NCI-H524 (cell line): ENCODE measurements at regions not wholly inside any gene's neighbourhood (a gene's known extent, or its start where the extent isn't known, plus 50 kb on each side); places are given as distances from the start of the nearest gene placed in this dataset.
"Not testable (repeated sequence)": the region's sequence is repeated elsewhere in the genome, so short reads cannot be mapped to it uniquely, and the experiment has no call there.

Experiments
- DNase-seq, 2 experiments: peaks; one replicate each; lab custom pipeline; 2025; lab: John Stamatoyannopoulos, UW

DNA sequence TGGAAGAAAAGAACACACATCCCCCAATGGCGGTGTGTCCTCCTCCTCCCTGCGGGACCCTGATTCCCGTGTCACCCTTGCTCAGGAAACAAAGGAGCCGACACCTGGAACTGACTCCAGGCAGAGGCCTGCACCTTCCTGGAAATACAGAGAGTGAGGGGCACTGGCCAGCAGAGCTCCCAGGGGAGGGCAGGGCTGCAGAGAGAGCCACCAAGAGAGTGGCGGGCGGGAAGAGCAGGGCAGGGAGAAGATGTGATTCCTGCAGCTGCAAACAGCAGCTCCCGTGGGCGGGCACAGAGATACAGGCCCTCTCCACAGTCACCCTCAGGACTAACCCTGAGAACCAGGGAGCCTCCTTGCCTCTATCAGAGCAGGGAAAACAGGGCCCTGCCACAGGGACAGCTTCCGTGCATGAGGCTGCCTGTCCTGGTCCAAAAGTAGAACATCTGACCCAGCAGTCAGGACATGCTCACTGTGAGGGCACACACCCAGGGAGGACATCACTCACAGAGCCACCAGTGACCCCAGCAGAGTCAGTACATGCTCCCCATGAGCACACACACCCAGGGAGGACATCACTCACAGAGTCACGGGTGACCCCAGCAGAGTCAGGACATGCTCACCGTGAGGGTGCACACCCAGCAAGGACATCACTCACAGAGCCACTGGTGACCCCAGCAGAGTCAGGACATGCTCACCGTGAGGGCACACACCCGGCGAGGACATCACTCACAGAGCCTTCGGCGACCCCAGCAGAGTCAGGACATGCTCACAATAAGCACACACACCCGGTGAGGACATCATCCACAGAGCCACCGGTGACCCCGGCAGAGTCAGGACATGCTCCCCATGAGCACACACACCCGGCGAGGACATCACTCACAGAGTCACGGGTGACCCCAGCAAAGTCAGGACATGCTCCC, 193.1 kb downstream of the DLL1 start:
- no peak for DNase-seq

DNA sequence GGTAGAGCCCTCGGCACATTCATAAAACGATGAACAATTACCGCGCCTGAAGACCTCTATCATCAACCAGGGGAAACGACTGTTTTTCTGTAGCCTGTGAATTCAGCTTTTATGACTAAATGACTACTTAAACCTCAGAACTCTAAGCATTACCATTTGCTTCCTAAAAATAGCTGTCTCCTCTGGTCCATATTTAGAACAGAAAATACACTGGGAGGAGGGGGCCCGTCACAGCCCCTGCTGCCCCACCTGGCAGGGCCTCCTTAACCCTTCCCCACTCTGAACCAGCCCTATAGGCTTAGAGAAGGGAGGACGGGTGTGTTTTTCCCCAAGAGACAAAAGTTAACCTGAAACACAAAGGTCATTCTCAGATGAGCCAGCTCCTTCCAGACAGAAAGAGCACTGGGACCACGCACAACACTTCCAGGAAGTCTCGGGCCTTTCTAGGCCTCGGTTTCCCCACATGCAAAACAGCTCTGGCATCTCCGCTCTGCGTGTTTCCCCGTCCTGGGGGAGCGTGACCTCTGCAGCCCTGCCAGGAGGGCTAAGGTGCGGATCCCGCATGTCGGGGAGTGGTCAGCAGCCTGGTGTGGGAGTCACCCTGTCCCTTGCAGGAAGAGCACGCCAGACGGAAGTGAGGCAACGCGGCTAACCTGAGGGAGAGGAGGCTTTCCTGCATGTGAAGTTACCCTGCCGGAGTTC, 193.9 kb downstream of the DLL1 start:
- DNase-seq: no peak

DNA sequence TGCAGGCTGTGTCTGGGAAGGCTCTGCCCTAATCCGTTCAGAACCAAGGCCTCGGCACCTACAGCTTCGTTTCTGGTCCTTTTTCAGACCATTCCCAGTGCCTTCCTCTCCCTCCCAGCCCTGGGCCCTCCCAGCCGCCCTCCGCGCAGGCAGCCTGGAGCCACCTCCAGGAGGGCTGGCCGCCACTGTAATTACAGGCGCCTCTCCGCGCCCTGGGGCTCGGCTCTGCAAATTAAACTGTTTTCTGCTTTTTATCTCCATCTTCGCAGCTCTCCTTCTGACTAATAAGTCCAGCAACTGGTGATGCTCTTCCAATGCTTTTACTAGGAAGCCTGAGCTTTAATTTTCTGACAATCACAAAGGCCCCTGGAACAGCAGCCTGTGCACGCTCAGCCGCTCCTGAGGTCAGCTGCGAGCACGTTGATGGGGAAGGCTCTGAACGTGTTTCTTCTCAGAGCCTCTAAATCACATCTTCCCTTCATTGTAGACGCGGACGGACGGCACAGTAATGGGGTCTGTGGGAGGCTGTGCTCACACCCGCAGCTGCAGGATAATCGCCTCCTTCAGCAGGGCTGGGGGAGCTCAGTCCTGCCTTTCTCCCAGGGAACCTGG, 194.6 kb downstream of the DLL1 start:
- DNase-seq: no peak

DNA sequence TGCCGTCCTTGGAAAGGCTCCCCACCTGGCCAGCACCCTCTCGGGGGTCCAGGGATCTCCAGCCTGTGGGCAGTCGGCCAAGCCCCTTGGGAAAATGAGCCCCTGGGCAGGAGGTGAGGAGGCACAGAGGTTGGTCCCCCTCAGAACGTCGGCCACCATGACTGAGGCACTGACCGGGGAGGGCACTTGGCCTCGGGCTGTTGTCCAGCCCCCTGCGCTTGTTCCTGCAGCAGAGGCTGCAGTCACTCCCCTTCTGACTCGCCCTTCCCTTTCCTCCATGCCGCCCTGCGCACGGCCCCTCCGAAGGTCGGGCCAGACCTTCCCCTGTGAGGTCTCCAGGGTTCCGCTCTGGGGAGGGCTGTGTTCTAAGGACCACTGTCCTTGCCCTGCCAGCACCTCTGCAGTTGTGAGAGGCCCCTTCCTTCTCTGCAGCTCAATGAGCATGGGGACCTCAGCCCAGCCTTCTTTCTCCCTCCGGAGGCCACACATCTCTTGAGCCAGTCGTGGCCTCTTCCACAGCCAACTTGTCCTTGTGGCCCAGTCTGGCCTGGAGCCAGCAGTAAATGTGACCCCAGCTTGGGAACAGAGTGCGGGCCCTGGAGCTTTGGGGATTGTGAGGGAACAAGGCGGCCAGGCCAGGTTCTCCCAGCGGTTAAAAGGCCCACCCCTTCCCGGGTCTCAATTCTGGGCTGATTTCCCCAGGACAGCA, 195.5 kb downstream of the DLL1 start:
- no peak for DNase-seq

DNA sequence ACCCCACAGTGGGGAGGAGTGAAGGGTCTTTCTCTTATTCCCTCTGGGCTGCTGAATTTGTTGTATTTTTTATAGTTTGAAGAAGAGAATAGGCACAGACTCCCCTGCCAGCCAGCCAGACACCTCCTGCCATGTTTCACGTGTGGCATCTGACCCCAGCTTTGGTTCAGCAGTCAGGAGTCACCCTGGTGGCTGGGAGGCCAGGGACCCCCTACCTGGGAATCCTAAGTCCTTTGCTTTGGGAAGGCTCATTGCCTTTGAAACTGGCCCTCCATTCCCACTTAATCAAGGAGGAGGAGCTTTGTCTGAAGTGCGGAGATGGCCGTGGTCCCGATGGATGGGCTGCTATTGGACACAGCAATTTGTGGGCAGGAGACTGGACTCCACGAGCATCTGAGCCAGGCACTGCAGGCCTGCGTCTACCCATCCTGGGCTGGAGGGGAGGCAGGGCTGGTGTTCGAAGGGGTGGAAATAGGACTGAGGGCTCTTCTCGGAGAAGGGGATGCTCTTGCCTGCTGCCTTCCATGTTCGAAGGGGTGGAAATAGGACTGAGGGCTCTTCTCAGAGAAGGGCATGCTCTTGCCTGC, 196.1 kb downstream of the DLL1 start:
- DNase-seq: no peak

DNA sequence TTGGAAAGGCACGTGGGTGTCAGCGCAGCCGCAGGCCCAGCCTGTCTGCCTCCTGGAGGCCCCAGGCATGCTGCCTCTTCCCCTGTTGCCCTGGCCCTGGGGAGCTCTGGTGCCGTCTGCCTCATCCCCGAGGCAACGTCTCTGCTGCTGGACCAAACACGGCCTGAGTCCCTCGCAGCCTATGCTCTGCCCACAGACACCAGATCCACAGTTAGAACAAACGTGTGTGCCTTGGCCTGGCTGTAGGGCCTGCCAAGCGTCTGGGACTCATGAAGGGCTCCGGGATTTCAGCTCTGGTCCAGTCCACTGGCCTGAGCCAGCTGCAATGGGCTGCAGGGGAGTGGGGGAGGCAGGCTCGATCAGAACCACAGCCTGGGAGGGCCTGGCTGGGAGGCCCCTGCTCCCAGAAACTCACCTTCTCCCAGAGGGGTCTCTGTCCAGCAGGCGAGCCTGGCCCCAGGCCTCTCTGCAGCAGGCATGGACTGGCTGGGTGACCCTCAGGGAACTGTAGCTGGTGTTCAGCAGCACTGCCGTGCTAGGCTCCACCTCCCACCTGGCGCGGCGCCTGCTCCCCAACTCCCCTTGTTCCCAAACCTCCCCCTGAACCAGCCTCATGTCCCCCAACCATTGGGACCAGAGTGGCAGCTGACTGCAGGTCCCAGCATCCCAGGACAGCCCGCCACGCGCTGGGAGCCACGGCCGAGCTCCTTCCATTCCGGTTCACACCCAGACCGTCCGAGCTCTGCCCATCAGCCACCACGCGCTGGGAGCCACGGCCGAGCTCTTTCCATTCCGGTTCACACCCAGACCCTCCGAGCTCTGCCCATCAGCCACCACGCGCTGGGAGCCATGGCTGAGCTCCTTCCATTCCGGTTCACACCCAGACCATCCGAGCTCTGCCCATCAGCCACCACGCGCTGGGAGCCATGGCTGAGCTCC, 197.0 kb downstream of the DLL1 start:
- DNase-seq: no peak

DNA sequence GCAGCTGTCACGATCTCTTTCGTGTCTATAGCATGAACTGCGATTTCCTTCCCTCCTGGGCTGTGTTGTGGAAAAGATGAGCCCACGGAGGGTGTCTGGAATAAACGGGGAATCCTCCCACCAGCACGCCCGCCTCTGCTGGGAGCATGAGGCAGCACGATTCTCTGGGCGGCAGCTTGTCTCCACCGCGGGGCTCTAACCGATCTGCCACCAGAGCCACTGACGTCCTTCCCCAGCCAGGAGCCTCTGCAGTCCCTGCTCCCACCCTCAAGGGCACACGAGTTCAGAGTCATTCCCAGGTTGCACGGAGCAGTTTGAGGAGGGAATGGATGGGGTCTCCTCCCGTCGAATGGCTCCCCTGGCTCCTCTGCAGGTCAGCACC, 197.6 kb downstream of the DLL1 start:
- no peak for DNase-seq

DNA sequence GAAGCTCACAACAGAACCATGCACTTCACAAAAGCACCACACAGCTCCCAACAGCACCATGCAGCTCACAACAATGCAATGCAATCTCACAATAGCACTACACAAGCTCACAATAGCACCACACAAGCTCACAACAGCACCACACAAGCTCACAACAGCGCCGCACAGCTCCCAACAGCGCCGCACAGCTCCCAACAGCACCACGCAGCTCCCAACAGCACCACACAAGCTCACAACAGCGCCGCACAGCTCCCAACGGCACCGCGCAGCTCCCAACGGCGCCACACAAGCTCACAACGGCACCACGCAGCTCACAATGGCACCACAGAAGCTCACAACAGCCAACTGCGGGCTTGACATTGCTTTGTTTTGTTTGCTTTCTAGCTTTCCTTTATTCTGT, 198.1 kb downstream of the DLL1 start:
- no peak for DNase-seq

DNA sequence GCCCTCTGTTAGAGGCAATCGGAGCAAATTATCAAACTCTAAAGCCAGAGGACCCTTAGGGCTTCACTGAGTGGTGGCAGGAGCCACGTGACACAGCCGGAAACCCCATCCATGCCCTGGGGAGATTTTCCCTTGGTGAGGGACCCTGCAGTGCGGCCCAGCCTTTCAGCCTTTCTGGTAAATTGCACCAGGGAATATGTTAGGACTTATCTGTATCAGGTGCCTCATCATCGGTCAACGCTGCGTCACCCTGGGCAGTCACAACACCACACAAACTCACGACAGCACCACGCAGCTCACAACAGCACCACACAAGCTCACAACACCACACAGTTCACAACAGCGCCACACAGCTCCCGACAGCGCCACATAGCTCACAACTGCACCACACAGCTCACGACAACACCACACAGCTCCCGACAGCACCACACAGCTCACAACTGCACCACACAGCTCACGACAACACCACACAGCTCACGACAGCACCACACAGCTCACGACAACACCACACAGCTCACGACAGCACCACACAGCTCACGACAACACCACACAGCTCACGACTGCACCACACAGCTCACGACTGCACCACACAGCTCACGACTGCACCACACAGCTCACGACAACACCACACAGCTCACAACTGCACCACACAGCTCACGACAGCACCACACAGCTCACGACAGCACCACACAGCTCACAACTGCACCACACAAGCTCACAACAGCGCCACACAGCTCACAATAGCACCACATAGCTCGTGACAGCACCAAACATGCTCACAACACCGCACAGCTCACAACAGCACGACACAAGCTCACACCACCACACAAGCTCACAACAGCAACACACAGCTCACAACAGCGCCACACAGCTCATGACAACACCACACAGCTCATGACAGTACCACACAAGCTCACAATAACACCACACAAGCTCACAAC, 199.0 kb downstream of the DLL1 start:
- DNase-seq: no peak

DNA sequence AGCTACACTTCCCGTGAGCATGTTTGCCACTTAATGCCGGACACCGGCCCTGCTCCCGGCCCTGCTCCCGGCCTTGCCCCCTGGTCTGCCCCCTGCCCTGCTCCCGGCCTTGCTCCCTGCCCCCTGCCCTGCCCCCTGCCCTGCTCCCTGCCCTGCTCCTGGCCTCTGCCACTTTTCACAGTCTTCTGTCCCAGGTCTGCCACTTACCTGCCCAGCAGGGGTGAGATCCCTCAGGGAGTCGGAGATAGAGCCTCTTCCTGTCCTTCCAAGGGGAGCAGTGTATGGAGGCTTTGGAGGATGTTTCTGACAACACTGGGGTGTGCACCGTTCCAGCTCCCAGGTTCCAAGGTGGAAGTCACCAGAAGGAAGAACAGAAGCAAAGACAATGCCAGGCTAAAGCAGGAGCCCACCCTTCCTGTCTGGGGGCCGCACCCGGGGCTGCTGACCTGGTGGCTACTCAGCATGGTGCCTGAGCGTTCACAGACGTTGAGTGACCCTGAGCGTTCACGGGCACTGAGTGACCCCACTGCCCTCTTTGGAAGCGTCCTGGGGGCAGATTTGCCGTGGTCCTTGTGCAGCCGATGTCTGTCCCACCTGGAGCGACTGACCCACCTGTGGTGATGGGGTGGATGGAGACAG, 199.8 kb downstream of the DLL1 start:
- no peak for DNase-seq

DNA sequence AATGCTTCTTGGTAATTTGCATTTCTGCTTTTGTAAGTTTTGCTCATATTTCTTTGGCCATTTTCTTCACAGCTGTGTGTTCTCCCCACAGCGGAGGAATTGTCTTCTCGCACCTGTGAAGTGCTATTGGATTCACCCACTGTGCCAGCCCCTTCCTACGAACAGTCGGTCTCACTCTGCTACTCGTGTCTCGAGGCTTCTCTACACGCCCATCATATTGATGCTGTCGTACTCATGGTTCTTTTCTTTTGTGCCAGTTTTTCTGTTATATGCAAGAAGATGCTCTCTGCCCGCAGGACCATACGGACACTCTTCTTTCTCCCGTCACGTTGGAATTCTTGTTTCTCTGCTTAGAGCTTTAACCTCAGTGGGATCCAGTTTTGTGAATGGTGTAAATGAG, 200.3 kb downstream of the DLL1 start:
- no peak for DNase-seq

DNA sequence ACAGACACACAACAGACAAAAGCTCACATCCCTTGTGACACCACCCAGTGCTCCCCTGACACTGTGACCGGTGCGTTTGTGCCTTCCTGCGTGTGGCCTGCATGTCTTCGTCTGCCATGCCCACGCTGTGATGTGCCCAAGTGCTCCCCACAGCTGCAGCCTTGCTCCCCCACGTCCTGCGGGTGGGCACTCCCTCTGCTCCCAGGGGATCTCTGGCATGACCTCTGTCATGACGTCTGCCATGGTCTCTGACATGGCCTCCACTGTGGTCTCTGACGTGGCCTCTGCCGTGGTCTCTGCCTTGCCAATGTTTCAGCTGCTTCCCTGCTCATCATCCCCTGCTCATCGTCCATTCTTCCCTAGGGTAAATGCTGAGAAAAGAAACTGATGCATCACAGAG, 200.9 kb downstream of the DLL1 start:
- DNase-seq: no peak

DNA sequence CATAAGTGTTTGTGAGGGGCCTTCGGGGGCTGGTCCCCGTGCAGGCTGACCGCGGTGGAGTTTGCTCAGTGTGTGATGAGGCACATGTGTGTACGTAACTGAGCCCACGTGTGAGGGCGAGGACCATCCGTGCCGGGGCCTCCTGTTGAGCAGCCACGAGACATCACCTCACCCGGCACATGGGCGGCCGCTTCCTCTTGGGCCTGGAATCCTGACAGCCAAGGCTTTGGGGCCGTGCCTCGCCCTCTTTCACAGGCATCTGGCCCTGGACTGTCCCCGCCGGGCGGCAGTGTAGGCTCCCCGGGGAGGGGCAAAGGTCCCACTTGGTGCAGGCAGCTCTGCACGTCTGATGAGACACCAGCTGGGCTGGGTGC, 202.3 kb downstream of the DLL1 start:
- no peak for DNase-seq

DNA sequence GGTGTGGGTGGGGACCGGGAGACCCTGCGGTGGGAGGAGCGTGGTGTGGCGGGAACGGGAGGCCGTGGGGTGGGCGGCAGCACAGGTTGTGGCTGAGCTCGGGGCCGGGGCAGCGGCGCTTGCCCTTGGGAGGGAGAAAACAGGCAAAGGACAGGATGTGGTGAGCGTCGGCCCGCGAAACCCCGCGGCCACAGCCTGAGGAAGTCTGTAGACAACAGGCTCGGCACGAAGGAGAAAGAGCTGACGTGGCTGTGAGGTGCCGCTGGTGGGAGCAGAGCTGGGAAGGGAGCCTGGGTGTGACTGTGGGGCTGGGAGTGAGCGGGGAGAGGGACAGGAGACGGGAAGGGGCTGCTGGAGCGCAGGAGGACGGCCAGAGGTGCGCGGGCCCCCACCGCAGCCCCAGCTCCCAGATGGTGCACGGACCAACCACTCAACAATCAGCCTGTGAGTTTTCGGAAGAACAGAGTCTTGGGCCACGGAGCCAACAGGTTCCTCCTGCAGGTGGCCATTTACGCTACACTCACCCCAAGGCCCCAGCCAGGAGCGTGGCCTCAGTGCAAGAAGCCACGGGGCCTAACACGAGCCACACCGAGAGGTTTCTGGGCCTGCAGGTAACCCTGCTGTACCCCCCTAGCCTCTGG, 202.8 kb downstream of the DLL1 start:
- no peak for DNase-seq

DNA sequence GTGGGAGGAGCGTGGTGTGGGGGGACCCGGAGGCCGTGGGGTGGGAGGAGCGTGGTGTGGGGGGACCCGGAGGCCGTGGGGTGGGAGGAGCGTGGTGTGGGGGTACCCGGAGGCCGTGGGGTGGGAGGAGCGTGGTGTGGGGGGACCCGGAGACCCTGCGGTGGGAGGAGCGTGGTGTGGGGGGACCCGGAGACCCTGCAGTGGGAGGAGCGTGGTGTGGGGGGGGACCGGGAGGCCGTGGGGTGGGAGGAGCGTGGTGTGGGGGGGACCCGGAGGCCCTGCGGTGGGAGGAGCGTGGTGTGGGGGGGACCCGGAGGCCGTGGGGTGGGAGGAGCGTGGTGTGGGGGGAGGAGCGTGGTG, 203.5 kb downstream of the DLL1 start:
- not testable (repeated sequence) for DNase-seq

DNA sequence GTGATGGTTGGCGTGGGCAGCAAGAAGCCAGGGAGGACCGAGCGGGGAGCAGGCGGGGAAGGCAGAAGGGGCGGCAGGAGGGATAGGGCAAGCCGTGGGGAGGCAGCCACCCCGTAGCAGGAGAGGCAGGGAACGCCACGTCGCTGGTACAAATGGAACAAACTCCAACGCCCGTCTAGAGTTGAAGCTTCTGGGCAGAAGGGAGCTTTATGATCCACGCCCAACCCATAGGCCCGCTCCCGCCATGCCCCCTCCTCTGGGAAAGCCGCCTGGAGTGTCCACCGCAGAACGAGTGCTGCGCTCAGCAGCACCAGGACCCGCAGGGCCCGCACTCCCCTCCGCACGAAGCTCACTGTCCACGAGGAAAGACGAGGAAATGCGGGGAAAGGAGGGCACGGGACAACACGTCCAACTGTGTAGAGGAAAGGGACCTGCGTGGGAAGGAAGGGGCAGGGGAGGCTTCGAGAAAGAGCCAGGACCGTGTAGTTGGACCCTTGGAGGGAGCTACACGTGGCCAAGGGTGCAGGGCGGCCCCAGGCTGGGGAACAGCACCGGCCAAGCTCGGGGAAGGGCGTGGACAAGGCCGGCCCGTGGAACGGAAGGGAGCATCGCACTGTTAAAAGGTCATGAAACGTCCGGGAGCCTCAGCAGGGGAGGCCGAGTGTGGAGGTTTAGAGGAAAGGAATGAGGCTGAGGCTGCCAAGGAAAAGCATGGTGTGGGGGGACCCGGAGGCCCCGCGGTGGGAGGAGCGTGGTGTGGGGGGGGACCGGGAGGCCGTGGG, 204.0 kb downstream of the DLL1 start:
- no peak for DNase-seq

DNA sequence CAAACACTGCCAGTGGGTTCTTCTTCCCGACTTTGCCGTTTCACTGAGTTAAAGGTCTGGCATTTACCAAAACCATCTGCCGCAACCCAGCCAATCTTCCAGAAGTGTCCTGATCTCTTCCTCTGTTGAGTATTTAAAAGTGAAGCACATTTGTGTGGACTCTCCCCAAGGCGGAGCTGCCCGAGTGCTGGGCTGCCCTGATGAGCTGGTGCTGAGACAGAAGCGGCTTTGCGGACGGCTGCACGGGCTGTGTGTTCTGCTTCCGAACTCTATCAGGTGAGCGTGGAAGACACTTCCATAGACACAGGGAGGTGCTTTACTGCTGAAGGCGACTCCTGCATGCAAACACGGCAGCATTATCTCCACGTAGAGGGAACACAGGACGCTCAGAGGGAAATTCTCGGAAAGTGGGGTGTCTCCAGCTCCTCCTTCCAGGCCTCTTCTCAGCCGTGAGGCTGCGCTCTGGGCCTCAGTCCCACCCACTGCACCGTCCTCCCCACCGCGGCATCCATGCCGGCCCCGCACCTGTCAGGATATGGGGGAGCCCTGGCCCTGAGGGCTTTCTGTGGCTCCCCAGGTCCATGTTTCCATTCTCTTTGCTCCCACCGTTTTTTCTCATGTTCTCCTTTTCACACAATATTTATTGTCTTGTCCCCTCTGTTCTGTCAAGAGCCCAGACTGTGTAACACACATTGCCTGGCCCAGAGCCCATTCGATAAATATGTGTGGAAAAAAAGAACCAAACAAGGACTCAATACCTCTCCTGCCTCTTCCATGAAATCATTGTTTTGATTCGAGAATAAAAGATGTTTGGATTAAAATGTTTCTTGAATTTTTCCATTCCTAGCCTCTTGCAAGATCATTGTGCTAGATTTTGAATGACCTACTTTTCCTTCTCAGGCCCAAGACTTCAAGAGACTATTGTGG, 205.1 kb downstream of the DLL1 start:
- no peak for DNase-seq
